ENCODE measurements at regions not wholly inside any gene's neighbourhood (a gene's known extent, or its start where the extent isn't known, plus 50 kb on each side); places are given as distances from the start of the nearest gene placed in this dataset.

GRCh38 chr1:201778279-201779065 is 50.5 kb upstream of the IPO9 start:
- no peak for TF ChIP-seq CTCF (IDR thresholded peaks at IDR 0.05)
- no peak for TF ChIP-seq EZH2 (IDR thresholded peaks at IDR 0.05)
